GM19468 (cell line): ENCODE measurements at regions not wholly inside any gene's neighbourhood (a gene's known extent, or its start where the extent isn't known, plus 50 kb on each side); places are given as distances from the start of the nearest gene placed in this dataset.

Experiments used
- ATAC-seq: cut with Tn5 transposase; IDR thresholded peaks from one replicate; pipeline ENCODE4 v1.9.1; 2021; ENCODE audit warnings: mild to moderate bottlenecking, moderate library complexity, moderate number of reproducible peaks; ENCODE audit not compliant: unreplicated experiment; ENCODE audit errors: extremely low read depth

- no peak for ATAC-seq
Observed at GRCh38 chr7:22566592-22566991, 66.6 kb upstream of the STEAP1B start.

DNA sequence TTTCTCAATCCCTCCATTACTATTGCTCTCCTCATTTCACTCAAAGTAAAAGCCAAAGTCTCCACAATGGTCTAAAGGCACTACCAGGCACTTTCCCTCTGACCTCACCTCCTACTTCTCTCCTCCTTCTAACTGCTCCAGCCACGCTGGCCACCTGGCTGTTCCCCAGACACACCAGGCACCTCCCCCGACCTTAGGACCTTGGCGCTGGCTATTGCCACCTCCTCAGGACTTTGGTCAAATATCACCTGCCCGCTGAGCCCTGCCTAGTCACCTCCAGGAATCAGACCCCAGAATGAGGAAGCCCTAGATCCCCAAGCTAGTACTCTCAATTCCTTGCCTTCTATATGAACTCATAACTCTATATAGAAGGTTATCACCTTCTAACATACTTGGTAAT, 66.2 kb upstream of the STEAP1B start:
- ATAC-seq: no peak

DNA sequence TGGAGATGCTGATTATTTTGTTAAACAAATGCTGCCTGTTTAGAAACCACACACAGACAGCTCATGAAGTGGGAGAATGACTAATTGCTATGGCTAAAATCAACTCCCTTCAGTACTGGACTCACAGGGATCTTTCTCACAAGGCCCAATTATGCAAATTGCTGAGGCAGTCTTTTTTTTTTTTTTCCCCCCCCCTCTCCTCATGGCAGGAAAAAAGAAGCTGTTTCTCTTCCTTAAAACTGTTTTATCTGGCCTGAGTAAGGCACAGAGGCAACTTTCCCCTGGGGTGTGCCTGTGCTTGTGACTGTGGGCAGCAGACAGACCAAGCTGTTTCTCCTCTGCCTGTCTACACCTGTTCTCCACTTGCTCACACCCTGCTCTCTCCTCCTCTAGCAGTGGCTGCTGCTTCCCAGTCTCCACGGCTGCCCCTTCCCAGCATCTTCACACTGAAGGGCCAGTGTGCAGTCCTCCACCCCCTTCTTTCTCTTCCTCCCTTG, 65.4 kb upstream of the STEAP1B start:
- ATAC-seq: no peak

- no peak for ATAC-seq
Observed at GRCh38 chr7:22564511-22565045, 64.6 kb upstream of the STEAP1B start.

- no peak for ATAC-seq
Observed at GRCh38 chr7:22563621-22564241, 63.7 kb upstream of the STEAP1B start.

DNA sequence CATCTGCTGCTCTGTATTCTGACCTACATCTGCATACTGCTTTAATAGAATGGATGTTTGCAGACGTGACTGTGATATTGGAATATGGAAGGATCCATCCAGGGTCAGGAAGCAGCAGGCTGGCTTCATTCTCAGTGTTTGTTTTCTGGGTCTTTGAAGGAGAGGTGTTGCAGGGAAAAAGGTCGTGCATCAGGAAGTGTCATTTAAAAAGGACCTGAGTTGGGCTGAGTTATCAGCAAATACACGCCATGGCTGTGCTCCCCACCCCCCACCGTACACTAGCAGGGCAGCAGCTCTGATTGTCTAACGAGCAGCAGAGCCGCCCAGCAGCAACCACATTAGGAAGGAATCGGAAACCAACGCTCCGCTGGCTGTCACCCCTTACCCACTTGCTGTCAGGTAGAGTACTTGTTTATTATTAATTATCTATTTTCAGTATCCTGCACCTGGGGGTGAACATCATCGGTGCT, 63.1 kb upstream of the STEAP1B start:
- peak; percentile 22 for ATAC-seq

DNA sequence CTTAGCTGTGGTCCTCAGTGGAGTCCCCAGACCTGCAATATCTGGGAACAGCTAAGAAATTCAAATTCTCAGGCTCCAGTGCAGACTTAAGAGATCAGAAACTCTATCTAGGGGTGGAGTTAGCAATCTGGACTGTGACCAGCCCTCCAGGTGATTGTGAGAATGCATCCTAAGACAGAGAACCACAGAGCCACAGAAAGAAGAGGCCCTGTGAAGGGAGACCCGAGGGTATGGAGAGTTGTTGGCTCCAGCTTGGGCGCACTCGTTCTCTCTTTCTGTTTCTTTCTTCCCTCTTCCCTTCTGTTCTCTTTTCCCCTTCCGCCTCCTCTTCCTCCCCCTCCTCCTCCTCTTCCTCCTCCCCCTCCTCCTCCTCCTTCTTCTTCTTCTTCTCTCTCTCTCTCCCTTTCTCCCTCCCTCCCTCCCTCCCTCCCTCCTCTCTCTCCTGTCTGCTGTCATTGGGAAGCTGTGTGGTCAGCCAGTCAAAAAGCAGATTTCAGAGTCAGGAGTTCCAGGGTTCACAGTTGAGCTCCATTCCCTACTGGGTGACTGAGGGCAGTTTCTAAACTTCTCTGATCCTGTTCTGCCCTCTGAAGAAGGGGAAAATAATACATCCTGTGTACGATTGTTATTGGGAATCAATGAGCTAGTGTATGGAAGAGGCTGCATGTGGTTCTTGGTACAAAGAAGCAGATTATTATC, 62.1 kb upstream of the STEAP1B start:
- peak; percentile 21 for ATAC-seq

DNA sequence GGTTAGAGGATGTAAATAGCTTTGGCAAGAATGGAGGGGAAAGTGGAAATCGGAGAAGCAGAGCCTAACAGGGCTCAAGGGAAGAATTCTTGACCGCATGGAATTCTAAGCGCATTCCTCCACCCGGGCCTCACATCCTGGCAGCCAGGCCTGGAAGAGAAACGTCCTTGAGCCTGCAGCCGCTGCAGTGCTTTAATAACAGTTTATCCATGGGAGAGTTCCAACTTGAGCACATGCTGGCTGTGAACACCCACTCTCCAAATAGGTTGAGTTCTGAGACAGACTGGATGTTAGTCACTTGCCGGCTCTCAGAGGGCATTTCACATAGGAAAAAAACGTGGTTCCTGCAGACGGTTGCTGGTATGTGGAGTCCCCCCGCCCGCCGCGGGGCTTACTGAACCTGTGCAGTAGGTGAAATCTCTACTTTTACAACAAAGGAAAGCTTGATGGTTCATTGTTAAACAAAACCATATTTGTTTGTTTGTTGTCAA, 61.4 kb upstream of the STEAP1B start:
- no peak for ATAC-seq

- no peak for ATAC-seq
Observed at GRCh38 chr7:22559829-22560489, 60.0 kb upstream of the STEAP1B start.

DNA sequence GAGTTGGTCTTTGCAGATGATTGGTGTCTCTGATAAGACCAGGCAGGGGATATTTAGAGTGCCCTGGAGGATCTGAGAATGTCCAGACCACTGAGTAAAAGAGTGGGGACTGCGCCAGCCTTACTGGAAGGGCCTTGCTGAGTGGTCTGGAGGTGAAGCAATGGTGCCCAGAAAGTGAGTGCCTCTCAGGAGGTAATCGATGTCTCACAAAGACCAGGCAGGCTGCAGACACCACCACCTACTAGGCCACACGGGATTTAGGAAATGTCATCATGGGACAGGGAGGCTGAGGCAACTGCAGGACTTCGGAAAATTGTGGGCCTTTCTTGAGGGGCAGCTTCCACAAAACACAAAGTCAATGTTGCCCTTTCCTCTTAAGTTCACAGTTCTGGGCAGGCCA, 57.2 kb upstream of the STEAP1B start:
- ATAC-seq: no peak

- no peak for ATAC-seq
Observed at GRCh38 chr7:22555476-22555875, 55.5 kb upstream of the STEAP1B start.

DNA sequence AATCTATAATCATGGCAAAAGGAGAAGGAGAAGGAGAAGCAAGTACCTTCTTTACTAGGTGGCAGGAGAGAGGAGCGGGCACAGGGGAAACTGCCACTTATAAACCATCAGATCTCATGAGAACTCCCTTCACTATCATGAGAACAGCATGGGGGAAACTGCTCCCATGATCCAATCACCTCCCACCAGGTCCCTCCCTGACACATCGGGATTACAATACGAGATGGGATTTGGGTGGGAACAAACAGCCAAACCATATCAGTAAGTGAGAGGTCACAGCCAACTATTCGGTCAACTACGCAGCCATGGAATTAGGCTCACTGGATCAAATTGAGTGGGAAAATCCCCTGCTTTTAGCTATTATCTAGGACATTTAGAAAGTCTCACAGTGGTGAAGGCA, 54.2 kb upstream of the STEAP1B start:
- ATAC-seq: no peak

DNA sequence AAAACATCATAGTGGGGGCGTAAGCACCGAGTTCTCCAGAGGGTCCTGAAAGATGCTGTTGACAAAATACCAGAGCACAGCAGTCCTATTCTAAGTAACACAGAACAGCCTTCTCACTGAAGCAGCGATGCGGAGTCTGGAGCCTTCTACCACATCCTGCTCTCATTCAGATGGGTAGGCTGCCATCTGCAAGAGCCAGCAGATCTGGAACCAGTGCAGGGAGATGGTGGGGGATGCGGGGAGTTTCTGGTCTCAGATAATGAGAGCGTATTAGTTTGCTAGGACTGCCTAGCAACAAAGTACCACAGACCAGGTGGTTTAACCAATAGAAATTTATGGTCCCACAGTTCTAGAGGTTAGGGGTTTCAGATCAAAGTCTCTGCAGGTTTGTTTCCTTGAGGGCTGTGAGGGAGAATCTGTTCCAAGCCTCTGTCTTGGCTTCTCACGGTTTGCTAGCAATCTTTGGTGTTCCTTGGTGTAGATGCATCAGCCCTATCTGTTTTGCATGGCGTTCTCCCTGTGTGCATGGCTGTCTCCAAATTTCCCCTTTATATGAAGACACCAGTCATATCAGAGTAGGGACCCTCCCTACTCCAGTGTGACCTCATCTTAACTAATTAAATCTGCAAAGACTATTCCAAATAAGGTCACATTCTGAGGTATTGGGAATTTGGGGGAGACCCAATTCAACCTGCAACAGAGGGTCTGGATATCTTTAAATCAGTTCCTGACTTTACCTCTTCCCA, 52.0 kb upstream of the STEAP1B start:
- ATAC-seq: peak; percentile 86

GRCh38 chr7:22550514-22551030, 50.6 kb upstream of the STEAP1B start:
- ATAC-seq: no peak

GRCh38 chr7:22549667-22550513, 49.9 kb upstream of the STEAP1B start:
- ATAC-seq: no peak
